ENCODE measurements at regions not wholly inside any gene's neighbourhood (a gene's known extent, or its start where the extent isn't known, plus 50 kb on each side); places are given as distances from the start of the nearest gene placed in this dataset.

- TF ChIP-seq POLR2A (IDR thresholded peaks at IDR 0.05; ENCODE audit: low read depth) (no peak), CTCF (IDR thresholded peaks at IDR 0.05) (no peak), POLR2AphosphoS5 (IDR thresholded peaks at IDR 0.05) (no peak)
These were observed 102.7 kb downstream of the UCHL1 start for GRCh38 chr4:41359422-41359775.

Measured in esophagus muscularis mucosa (tissue), 3 donors.